Gastrocnemius medialis (tissue), 4 donors: ENCODE measurements at regions not wholly inside any gene's neighbourhood (a gene's known extent, or its start where the extent isn't known, plus 50 kb on each side); places are given as distances from the start of the nearest gene placed in this dataset.
"Not testable (repeated sequence)": the region's sequence is repeated elsewhere in the genome, so short reads cannot be mapped to it uniquely, and the experiment has no call there.

ENCODE experiments used
- ATAC-seq, 2 donors: fragments of 150-250 bp; one replicate each; pipeline ENCODE4 v1.9.1; 2016
- DNase-seq, 2 donors: peaks; one replicate each; pipeline ENCODE4 v3.0.0-alpha.2; 2019
- H3K27ac ChIP-seq, 4 donors: fragments of 200-600 bp; sonication (generic); 1 replicate in 1 of 4; 2 replicates in 3 of 4; pipeline ENCODE4 v1.5.1; 2016 to 2018; ENCODE audit warnings: mild to moderate bottlenecking in 2 of 4, moderate library complexity in 1 of 4
- H3K27me3 ChIP-seq, 3 donors: fragments of 200-600 bp; sonication (generic) in 2 of 3; 1 replicate in 1 of 3; 2 replicates in 2 of 3; pipeline versions ENCODE4 v1.5.1 to v1.6.0; 2016 to 2019; ENCODE audit warnings: mild to moderate bottlenecking in 1 of 3, moderate library complexity in 1 of 3
- H3K36me3 ChIP-seq, 2 donors: fragments of 200-600 bp; sonication (generic) in 1 of 2; one replicate each; pipeline ENCODE4 v1.5.1; 2017 to 2018
- H3K4me1 ChIP-seq, 2 donors: fragments of 200-600 bp; sonication (generic) in 1 of 2; one replicate each; pipeline ENCODE4 v1.5.1; 2016 to 2017; ENCODE audit warnings: mild to moderate bottlenecking in 2 of 2
- H3K4me3 ChIP-seq, 4 donors: fragments of 200-600 bp; sonication (generic) in 3 of 4; 1 replicate in 1 of 4; 2 replicates in 3 of 4; pipeline ENCODE4 v1.5.1; 2016 to 2019; ENCODE audit warnings: mild to moderate bottlenecking in 2 of 4
- H3K9me3 ChIP-seq, 3 donors: fragments of 200-600 bp; sonication (generic) in 2 of 3; 1 replicate in 1 of 3; 2 replicates in 2 of 3; pipeline ENCODE4 v1.5.1; 2016 to 2019
- CTCF ChIP-seq, 5 experiments: fragments of 450-650 bp in 3 of 5; fragments of 200-600 bp in 2 of 5; sonication (generic) in 2 of 5; IDR thresholded peaks in 4 of 5; conservative IDR thresholded peaks in 1 of 5; 1 replicate in 4 of 5; 2 replicates in 1 of 5; pipeline ENCODE4 v1.5.1; 2016 to 2019; ENCODE audit warnings: antibody characterized with exemption in 5 of 5, mild to moderate bottlenecking in 3 of 5, moderate library complexity in 3 of 5
- POLR2A ChIP-seq, 2 donors: fragments of 450-650 bp; IDR thresholded peaks; one replicate each; pipeline ENCODE4 v1.6.1; 2017; ENCODE audit warnings: antibody characterized with exemption in 2 of 2, mild to moderate bottlenecking in 2 of 2, moderate library complexity in 2 of 2
- in situ Hi-C, 4 donors: fragments of 200-750 bp; cut with MboI; loops; one replicate each; pipeline versions ENCODE4 v1.15.0 to v1.8.0; 2017; ENCODE audit warnings: low sequenced_read_pairs in 4 of 4
- intact Hi-C: fragments of 100-400 bp; cut with DNase I; formaldehyde crosslinking; loops from one replicate; pipeline ENCODE4 v1.15.1; 2023; ENCODE audit warnings: low total_unique reads

- intact Hi-C loops, result no loop called here
- H3K4me1 ChIP-seq, result no peaks in the 10 kb centered on the region
- DNase-seq, result no peak
- no peak overlapping the region for H3K4me3 ChIP-seq
- H3K27ac ChIP-seq, result no peak overlapping the region
- in situ Hi-C loops, result no loop called here
- no peak for TF ChIP-seq POLR2A (IDR thresholded peaks at IDR 0.05)
- TF ChIP-seq CTCF (IDR thresholded peaks at IDR 0.05 in 4 of 5, conservative IDR thresholded peaks at IDR 0.05 in 1 of 5), result no peak
- no peak for ATAC-seq
- H3K9me3 ChIP-seq, result no peaks in the 10 kb centered on the region
- H3K27me3 ChIP-seq, result no peaks in the 10 kb centered on the region
- no peaks in the 10 kb centered on the region for H3K36me3 ChIP-seq
Measured at GRCh38 chr9:100639854-100640253, 62.0 kb downstream of the CAVIN4 start.

- no peak overlapping the region for H3K4me3 ChIP-seq
- in situ Hi-C loops (no loop called here), intact Hi-C loops (no loop called here)
- no peaks in the 10 kb centered on the region for H3K27me3 ChIP-seq
- H3K27ac ChIP-seq, result no peak overlapping the region
- H3K4me1 ChIP-seq, result no peaks in the 10 kb centered on the region
- no peaks in the 10 kb centered on the region for H3K9me3 ChIP-seq
- no peak for ATAC-seq
- no peaks in the 10 kb centered on the region for H3K36me3 ChIP-seq
- TF ChIP-seq POLR2A (IDR thresholded peaks at IDR 0.05) (no peak), CTCF (IDR thresholded peaks at IDR 0.05 in 4 of 5, conservative IDR thresholded peaks at IDR 0.05 in 1 of 5) (no peak)
- no peak for DNase-seq
Measured at GRCh38 chr9:100640447-100641050, 62.7 kb downstream of the CAVIN4 start.

GRCh38 chr9:100641166-100641565, 63.3 kb downstream of the CAVIN4 start:
- Histone ChIP-seq H3K9me3 (no peaks in the 10 kb centered on the region), H3K36me3 (no peaks in the 10 kb centered on the region), H3K4me3 (no peak overlapping the region), H3K4me1 (no peaks in the 10 kb centered on the region), H3K27me3 (no peaks in the 10 kb centered on the region), H3K27ac (no peak overlapping the region)
- in situ Hi-C loops (no loop called here), intact Hi-C loops (no loop called here)
- no peak for TF ChIP-seq POLR2A (IDR thresholded peaks at IDR 0.05)
- TF ChIP-seq CTCF (IDR thresholded peaks at IDR 0.05 in 4 of 5, conservative IDR thresholded peaks at IDR 0.05 in 1 of 5), result no peak
- no peak for ATAC-seq
- DNase-seq, result no peak

GRCh38 chr9:100652850-100653249, 75.0 kb downstream of the CAVIN4 start:
- H3K27me3 ChIP-seq, result no peaks in the 10 kb centered on the region
- ATAC-seq (no peak), DNase-seq (no peak)
- no peaks in the 10 kb centered on the region for H3K4me1 ChIP-seq
- no peak overlapping the region for H3K27ac ChIP-seq
- no peaks in the 10 kb centered on the region for H3K9me3 ChIP-seq
- H3K4me3 ChIP-seq, result no peak overlapping the region
- H3K36me3 ChIP-seq, result no peaks in the 10 kb centered on the region
- in situ Hi-C loops (no loop called here), intact Hi-C loops (no loop called here)
- no peak for TF ChIP-seq POLR2A (IDR thresholded peaks at IDR 0.05)

GRCh38 chr9:100653643-100654334, 75.9 kb downstream of the CAVIN4 start:
- Histone ChIP-seq H3K4me3 (no peak overlapping the region), H3K27ac (no peak overlapping the region), H3K4me1 (no peaks in the 10 kb centered on the region), H3K9me3 (no peaks in the 10 kb centered on the region), H3K36me3 (no peaks in the 10 kb centered on the region), H3K27me3 (no peaks in the 10 kb centered on the region)
- TF ChIP-seq POLR2A (IDR thresholded peaks at IDR 0.05) (no peak), CTCF (IDR thresholded peaks at IDR 0.05 in 4 of 5, conservative IDR thresholded peaks at IDR 0.05 in 1 of 5) (no peak)
- in situ Hi-C loops, result no loop called here
- intact Hi-C loops, result no loop called here
- ATAC-seq (no peak), DNase-seq (no peak)

GRCh38 chr9:100656851-100657250, 79.0 kb downstream of the CAVIN4 start:
- in situ Hi-C loops, intact Hi-C loops, ATAC-seq, H3K4me3 ChIP-seq, DNase-seq, H3K9me3 ChIP-seq, H3K36me3 ChIP-seq, H3K27me3 ChIP-seq, H3K4me1 ChIP-seq, H3K27ac ChIP-seq: not testable (repeated sequence)
